ENCODE measurements at regions not wholly inside any gene's neighbourhood (a gene's known extent, or its start where the extent isn't known, plus 50 kb on each side); places are given as distances from the start of the nearest gene placed in this dataset.

- H3K27ac ChIP-seq (ENCODE audit: low read depth, low read length): no peak overlapping the region
- no peak overlapping the region for H2AK5ac ChIP-seq (ENCODE audit: low read length)
- no peak overlapping the region for H2BK5ac ChIP-seq (ENCODE audit: low read length)
- DNase-seq: no peak
- H3K27me3 ChIP-seq (ENCODE audit: insufficient read depth, low read length, poor library complexity): no peaks in the 10 kb centered on the region
- no peak overlapping the region for H3K4me3 ChIP-seq (ENCODE audit: low read length)
- H3K23ac ChIP-seq (ENCODE audit: low read length): no peak overlapping the region
- no peak overlapping the region for H3K4ac ChIP-seq (ENCODE audit: low read depth, low read length)
- no peaks in the 10 kb centered on the region for H3K4me1 ChIP-seq (ENCODE audit: control insufficient read depth, low read depth, low read length)
- H3K36me3 ChIP-seq (ENCODE audit: control insufficient read depth, insufficient read depth, low read length): no peaks in the 10 kb centered on the region
- H3K79me1 ChIP-seq (ENCODE audit: low read length): no peaks in the 10 kb centered on the region
- no peak overlapping the region for H3K4me2 ChIP-seq (ENCODE audit: low read length)
- H3K79me2 ChIP-seq (ENCODE audit: control insufficient read depth, insufficient read depth, low read length): no peaks in the 10 kb centered on the region
- H4K5ac ChIP-seq (ENCODE audit: low read length): no peak overlapping the region
- H3K18ac ChIP-seq (ENCODE audit: low read length): no peak overlapping the region
- H2BK120ac ChIP-seq (ENCODE audit: low read depth, low read length): no peak overlapping the region
- H3K9ac ChIP-seq (ENCODE audit: low read length): no peak overlapping the region
- H2BK15ac ChIP-seq (replicated peaks; ENCODE audit: low read depth): no peak overlapping the region
- WGBS (ENCODE audit: extremely low coverage, insufficient coverage, low lambda C conversion rate): no CpG with 5 or more reads among the region's 8 CpGs
- no peak overlapping the region for H4K8ac ChIP-seq (ENCODE audit: low read depth, low read length)
- no peak overlapping the region for H3K56ac ChIP-seq (ENCODE audit: low read length)
Observed at GRCh38 chr19:30145467-30145866, 203.4 kb downstream of the URI1 start.

DNA sequence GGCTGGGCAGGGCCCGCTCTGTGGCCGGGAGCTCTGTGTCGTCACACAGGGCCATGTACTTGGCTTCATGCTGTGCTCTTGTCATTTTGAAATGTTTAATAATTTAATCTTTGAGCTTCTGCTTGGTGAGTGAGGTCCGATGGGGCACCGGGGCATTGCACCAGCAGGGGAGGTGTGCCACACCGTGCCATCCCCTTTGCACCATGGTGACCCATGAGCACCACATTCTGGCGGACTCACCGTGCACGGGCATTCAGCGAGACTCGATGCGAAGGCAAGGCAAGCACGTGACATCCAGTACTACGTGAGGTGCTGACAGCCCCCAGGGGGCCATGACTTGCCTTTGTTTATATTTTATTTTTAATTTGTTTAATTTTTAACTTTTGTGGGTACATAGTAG lies 204.3 kb downstream of the URI1 start:
- no peak overlapping the region for H3K23ac ChIP-seq (ENCODE audit: low read length)
- H4K5ac ChIP-seq (ENCODE audit: low read length): no peak overlapping the region
- H3K27ac ChIP-seq (ENCODE audit: low read depth, low read length): no peak overlapping the region
- H3K27me3 ChIP-seq (ENCODE audit: insufficient read depth, low read length, poor library complexity): no peaks in the 10 kb centered on the region
- no peak overlapping the region for H2BK120ac ChIP-seq (ENCODE audit: low read depth, low read length)
- no peak overlapping the region for H3K4me3 ChIP-seq (ENCODE audit: low read length)
- H3K4me2 ChIP-seq (ENCODE audit: low read length): no peak overlapping the region
- no peak overlapping the region for H4K8ac ChIP-seq (ENCODE audit: low read depth, low read length)
- no peak overlapping the region for H3K56ac ChIP-seq (ENCODE audit: low read length)
- no CpG with 5 or more reads among the region's 14 CpGs for WGBS (ENCODE audit: extremely low coverage, insufficient coverage, low lambda C conversion rate)
- no peaks in the 10 kb centered on the region for H3K79me1 ChIP-seq (ENCODE audit: low read length)
- H3K36me3 ChIP-seq (ENCODE audit: control insufficient read depth, insufficient read depth, low read length): no peaks in the 10 kb centered on the region
- no peak overlapping the region for H3K4ac ChIP-seq (ENCODE audit: low read depth, low read length)
- H3K9ac ChIP-seq (ENCODE audit: low read length): no peak overlapping the region
- no peak overlapping the region for H2AK5ac ChIP-seq (ENCODE audit: low read length)
- H3K18ac ChIP-seq (ENCODE audit: low read length): no peak overlapping the region
- no peak for DNase-seq
- no peaks in the 10 kb centered on the region for H3K4me1 ChIP-seq (ENCODE audit: control insufficient read depth, low read depth, low read length)
- H3K79me2 ChIP-seq (ENCODE audit: control insufficient read depth, insufficient read depth, low read length): no peaks in the 10 kb centered on the region
- no peak overlapping the region for H2BK15ac ChIP-seq (replicated peaks; ENCODE audit: low read depth)
- no peak overlapping the region for H2BK5ac ChIP-seq (ENCODE audit: low read length)

DNA sequence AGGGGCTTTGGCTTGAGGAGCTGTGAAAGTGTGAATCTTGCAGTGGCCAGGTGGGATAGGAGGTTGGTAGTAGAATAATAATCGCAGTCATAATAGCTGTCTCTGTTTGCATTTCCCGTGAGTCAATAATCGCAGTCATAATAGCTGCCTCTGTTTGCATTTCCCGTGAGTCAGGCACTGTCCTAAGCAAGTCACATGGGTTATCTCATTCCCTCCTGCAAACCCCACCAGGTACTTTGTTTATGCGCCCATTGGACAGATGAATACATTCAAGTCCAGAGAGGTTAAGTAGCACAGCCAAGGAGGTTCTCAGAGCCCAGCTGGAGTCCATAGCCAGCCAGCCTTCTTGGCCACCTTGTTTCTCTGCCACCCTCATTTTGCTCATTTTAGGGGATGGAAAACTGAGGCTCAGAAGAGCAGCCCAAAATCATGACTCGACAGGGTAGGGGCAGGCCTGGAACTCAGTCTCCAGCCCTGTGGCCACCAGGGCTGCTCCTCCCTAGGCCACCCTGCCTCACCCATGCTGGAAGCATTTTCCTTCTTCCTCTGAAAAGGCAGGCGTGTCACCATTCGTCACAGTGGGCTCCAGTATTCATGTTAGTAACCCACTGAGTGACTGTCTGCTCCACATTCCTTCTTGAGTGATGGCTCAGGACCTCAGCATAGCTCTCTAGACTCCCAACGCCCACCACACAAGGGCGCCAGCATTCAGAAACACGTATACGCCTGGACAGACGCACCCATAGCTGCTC lies 206.2 kb downstream of the URI1 start:
- no peak overlapping the region for H2AK5ac ChIP-seq (ENCODE audit: low read length)
- no peaks in the 10 kb centered on the region for H3K36me3 ChIP-seq (ENCODE audit: control insufficient read depth, insufficient read depth, low read length)
- H3K4ac ChIP-seq (ENCODE audit: low read depth, low read length): no peak overlapping the region
- H3K4me1 ChIP-seq (ENCODE audit: control insufficient read depth, low read depth, low read length): no peaks in the 10 kb centered on the region
- no peak overlapping the region for H3K4me3 ChIP-seq (ENCODE audit: low read length)
- H4K5ac ChIP-seq (ENCODE audit: low read length): no peak overlapping the region
- no peak overlapping the region for H4K8ac ChIP-seq (ENCODE audit: low read depth, low read length)
- H3K18ac ChIP-seq (ENCODE audit: low read length): no peak overlapping the region
- H3K4me2 ChIP-seq (ENCODE audit: low read length): no peak overlapping the region
- H2BK5ac ChIP-seq (ENCODE audit: low read length): no peak overlapping the region
- H3K23ac ChIP-seq (ENCODE audit: low read length): no peak overlapping the region
- no peaks in the 10 kb centered on the region for H3K27me3 ChIP-seq (ENCODE audit: insufficient read depth, low read length, poor library complexity)
- H3K9ac ChIP-seq (ENCODE audit: low read length): no peak overlapping the region
- no peak overlapping the region for H2BK120ac ChIP-seq (ENCODE audit: low read depth, low read length)
- H2BK15ac ChIP-seq (replicated peaks; ENCODE audit: low read depth): no peak overlapping the region
- no peaks in the 10 kb centered on the region for H3K79me1 ChIP-seq (ENCODE audit: low read length)
- H3K79me2 ChIP-seq (ENCODE audit: control insufficient read depth, insufficient read depth, low read length): no peaks in the 10 kb centered on the region
- H3K56ac ChIP-seq (ENCODE audit: low read length): no peak overlapping the region
- no peak overlapping the region for H3K27ac ChIP-seq (ENCODE audit: low read depth, low read length)
- no peak for DNase-seq
- WGBS (ENCODE audit: extremely low coverage, insufficient coverage, low lambda C conversion rate): no CpG with 5 or more reads among the region's 13 CpGs

DNA sequence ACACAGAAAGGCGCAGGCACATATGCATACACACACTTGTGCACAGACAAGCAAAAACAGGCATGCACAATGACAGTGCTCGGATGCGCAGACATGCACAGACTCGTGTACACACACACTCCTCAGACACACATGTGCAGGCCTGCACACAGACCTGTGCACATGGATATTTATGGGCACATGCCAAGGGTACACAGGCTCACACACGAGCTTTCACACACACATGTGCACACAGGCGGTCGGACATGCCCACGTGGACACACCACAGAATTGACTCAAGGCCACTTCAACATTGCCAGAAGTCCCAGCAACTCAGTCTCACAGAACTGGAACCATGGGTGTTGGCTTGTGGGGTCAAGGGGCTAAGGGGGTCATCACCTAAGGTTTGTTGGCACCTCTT lies 206.8 kb downstream of the URI1 start:
- H4K8ac ChIP-seq (ENCODE audit: low read depth, low read length): no peak overlapping the region
- no peak overlapping the region for H3K4me2 ChIP-seq (ENCODE audit: low read length)
- no peak overlapping the region for H3K56ac ChIP-seq (ENCODE audit: low read length)
- H2AK5ac ChIP-seq (ENCODE audit: low read length): no peak overlapping the region
- no peaks in the 10 kb centered on the region for H3K27me3 ChIP-seq (ENCODE audit: insufficient read depth, low read length, poor library complexity)
- H3K4me1 ChIP-seq (ENCODE audit: control insufficient read depth, low read depth, low read length): no peaks in the 10 kb centered on the region
- no peak overlapping the region for H2BK120ac ChIP-seq (ENCODE audit: low read depth, low read length)
- no peak overlapping the region for H3K18ac ChIP-seq (ENCODE audit: low read length)
- H2BK5ac ChIP-seq (ENCODE audit: low read length): no peak overlapping the region
- no peak overlapping the region for H4K5ac ChIP-seq (ENCODE audit: low read length)
- H3K27ac ChIP-seq (ENCODE audit: low read depth, low read length): no peak overlapping the region
- H3K23ac ChIP-seq (ENCODE audit: low read length): no peak overlapping the region
- WGBS (ENCODE audit: extremely low coverage, insufficient coverage, low lambda C conversion rate): no CpG with 5 or more reads among the region's 8 CpGs
- no peak overlapping the region for H2BK15ac ChIP-seq (replicated peaks; ENCODE audit: low read depth)
- no peak overlapping the region for H3K9ac ChIP-seq (ENCODE audit: low read length)
- H3K4ac ChIP-seq (ENCODE audit: low read depth, low read length): no peak overlapping the region
- H3K79me1 ChIP-seq (ENCODE audit: low read length): no peaks in the 10 kb centered on the region
- DNase-seq: no peak
- no peaks in the 10 kb centered on the region for H3K36me3 ChIP-seq (ENCODE audit: control insufficient read depth, insufficient read depth, low read length)
- H3K79me2 ChIP-seq (ENCODE audit: control insufficient read depth, insufficient read depth, low read length): no peaks in the 10 kb centered on the region
- H3K4me3 ChIP-seq (ENCODE audit: low read length): no peak overlapping the region

- Histone ChIP-seq H3K4ac (ENCODE audit: low read depth, low read length) (no peak overlapping the region), H3K4me1 (ENCODE audit: control insufficient read depth, low read depth, low read length) (no peaks in the 10 kb centered on the region), H3K9ac (ENCODE audit: low read length) (no peak overlapping the region), H3K27me3 (ENCODE audit: insufficient read depth, low read length, poor library complexity) (no peaks in the 10 kb centered on the region), H4K8ac (ENCODE audit: low read depth, low read length) (no peak overlapping the region), H3K27ac (ENCODE audit: low read depth, low read length) (no peak overlapping the region), H3K4me2 (ENCODE audit: low read length) (no peak overlapping the region), H3K4me3 (ENCODE audit: low read length) (no peak overlapping the region), H3K56ac (ENCODE audit: low read length) (no peak overlapping the region), H3K23ac (ENCODE audit: low read length) (no peak overlapping the region), H2AK5ac (ENCODE audit: low read length) (no peak overlapping the region), H3K79me2 (ENCODE audit: control insufficient read depth, insufficient read depth, low read length) (no peaks in the 10 kb centered on the region), H2BK120ac (ENCODE audit: low read depth, low read length) (no peak overlapping the region), H3K79me1 (ENCODE audit: low read length) (no peaks in the 10 kb centered on the region), H2BK15ac (replicated peaks; ENCODE audit: low read depth) (no peak overlapping the region), H3K18ac (ENCODE audit: low read length) (no peak overlapping the region), H3K36me3 (ENCODE audit: control insufficient read depth, insufficient read depth, low read length) (no peaks in the 10 kb centered on the region), H4K5ac (ENCODE audit: low read length) (no peak overlapping the region), H2BK5ac (ENCODE audit: low read length) (no peak overlapping the region)
- peak; percentile 19 for DNase-seq
- no CpG with 5 or more reads among the region's 6 CpGs for WGBS (ENCODE audit: extremely low coverage, insufficient coverage, low lambda C conversion rate)
Observed at GRCh38 chr19:30149300-30149699, 207.3 kb downstream of the URI1 start.

GRCh38 chr19:30150626-30151025 lies 208.6 kb downstream of the URI1 start:
- no CpG with 5 or more reads among the region's 8 CpGs for WGBS (ENCODE audit: extremely low coverage, insufficient coverage, low lambda C conversion rate)
- Histone ChIP-seq H3K4ac (ENCODE audit: low read depth, low read length) (no peak overlapping the region), H3K36me3 (ENCODE audit: control insufficient read depth, insufficient read depth, low read length) (no peaks in the 10 kb centered on the region), H3K9ac (ENCODE audit: low read length) (no peak overlapping the region), H2BK5ac (ENCODE audit: low read length) (no peak overlapping the region), H4K5ac (ENCODE audit: low read length) (no peak overlapping the region), H3K4me1 (ENCODE audit: control insufficient read depth, low read depth, low read length) (no peaks in the 10 kb centered on the region), H3K23ac (ENCODE audit: low read length) (no peak overlapping the region), H3K27me3 (ENCODE audit: insufficient read depth, low read length, poor library complexity) (no peaks in the 10 kb centered on the region), H2BK120ac (ENCODE audit: low read depth, low read length) (no peak overlapping the region), H3K18ac (ENCODE audit: low read length) (no peak overlapping the region), H3K79me1 (ENCODE audit: low read length) (no peaks in the 10 kb centered on the region), H4K8ac (ENCODE audit: low read depth, low read length) (no peak overlapping the region), H3K79me2 (ENCODE audit: control insufficient read depth, insufficient read depth, low read length) (no peaks in the 10 kb centered on the region), H2AK5ac (ENCODE audit: low read length) (no peak overlapping the region), H3K4me3 (ENCODE audit: low read length) (no peak overlapping the region), H3K56ac (ENCODE audit: low read length) (no peak overlapping the region), H3K4me2 (ENCODE audit: low read length) (no peak overlapping the region), H3K27ac (ENCODE audit: low read depth, low read length) (no peak overlapping the region), H2BK15ac (replicated peaks; ENCODE audit: low read depth) (no peak overlapping the region)
- no peak for DNase-seq

All from mesendoderm (in vitro differentiated cells).